Chondrocyte (in vitro differentiated cells): ENCODE measurements at regions not wholly inside any gene's neighbourhood (a gene's known extent, or its start where the extent isn't known, plus 50 kb on each side); places are given as distances from the start of the nearest gene placed in this dataset.
A peak's percentile ranks its signal among the peaks of the same experiment; 100 is the strongest.

Experiments
- DNase-seq: peaks from one replicate; pipeline ENCODE4 v3.0.0; 2021; ENCODE audit warnings: mixed read lengths, low spot score
- H3K27ac Mint-ChIP-seq: one replicate; pipeline ENCODE4 v1.8.0; 2021; ENCODE audit warnings: mild to moderate bottlenecking, moderate library complexity, mixed read lengths; ENCODE audit not compliant: unreplicated experiment
- H3K27me3 Mint-ChIP-seq: 2 replicates; pipeline ENCODE4 v1.8.0; 2021; ENCODE audit warnings: low read depth, mixed read lengths
- H3K36me3 Mint-ChIP-seq: 2 replicates; pipeline ENCODE4 v1.8.0; 2021; ENCODE audit warnings: low read depth, mixed read lengths
- H3K4me1 Mint-ChIP-seq: 2 replicates; pipeline ENCODE4 v1.8.0; 2021; ENCODE audit warnings: low read depth, mild to moderate bottlenecking, mixed read lengths
- H3K4me3 Mint-ChIP-seq: one replicate; pipeline ENCODE4 v1.8.0; 2021; ENCODE audit warnings: mild to moderate bottlenecking, moderate library complexity, mixed read lengths; ENCODE audit not compliant: unreplicated experiment
- H3K9me3 Mint-ChIP-seq: 2 replicates; pipeline ENCODE4 v1.8.0; 2021; ENCODE audit warnings: low read depth, mixed read lengths
- CTCF ChIP-seq: fragments of 200-600 bp; sonication (generic); IDR thresholded peaks from 2 replicates; pipeline ENCODE4 v1.5.0; 2021; ENCODE audit warnings: antibody characterized with exemption, mild to moderate bottlenecking, moderate library complexity

DNA sequence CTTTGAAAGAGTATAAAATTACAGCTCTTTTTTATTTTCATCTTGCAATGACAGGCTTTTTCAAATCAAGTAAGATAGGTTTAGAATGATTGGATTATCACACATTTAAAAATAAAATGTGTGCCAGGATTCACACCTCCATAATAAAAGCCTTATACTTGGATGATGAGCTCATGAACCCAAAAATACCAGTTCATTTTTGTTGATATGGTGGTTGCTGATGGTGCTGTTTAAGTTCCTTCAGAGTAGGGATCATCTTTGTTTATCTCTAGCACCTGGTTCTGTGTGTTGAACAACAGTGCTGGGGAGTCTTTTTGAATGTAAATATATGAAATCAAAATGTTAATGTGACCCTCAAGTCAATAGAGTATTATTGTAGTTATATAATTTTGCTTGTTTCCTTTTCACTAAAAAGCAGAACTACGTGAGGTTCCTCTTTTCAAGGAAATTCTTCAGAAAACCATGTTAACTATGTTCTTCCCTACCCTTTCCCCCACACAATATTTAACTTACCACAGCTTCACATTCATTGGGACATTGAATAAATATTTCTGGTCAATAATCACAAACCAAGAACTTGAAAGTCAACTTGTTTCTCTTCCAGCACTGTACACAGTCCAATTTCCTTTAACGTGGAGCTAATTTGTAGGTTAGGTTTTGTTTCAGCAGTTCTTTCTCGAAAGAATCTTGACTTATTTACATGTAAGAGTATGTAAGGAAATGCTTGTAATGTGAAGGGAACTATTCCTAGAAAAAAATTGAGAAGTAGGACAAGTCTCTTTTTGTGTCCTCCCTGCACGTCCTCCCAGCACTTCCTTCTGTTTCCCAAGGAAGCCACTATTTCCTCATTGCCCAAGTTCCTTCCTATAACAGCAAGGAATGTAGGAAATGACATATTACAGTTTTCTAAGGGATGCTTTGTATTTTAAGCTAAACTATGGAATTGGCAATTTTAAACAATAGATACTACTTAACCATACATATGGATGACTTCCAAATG is 945.9 kb upstream of the CITED2 start:
- Mint-ChIP-seq H3K27ac (no peak overlapping the region), H3K27me3 (no peaks in the 10 kb centered on the region), H3K36me3 (no peaks in the 10 kb centered on the region), H3K9me3 (no peaks in the 10 kb centered on the region), H3K4me3 (no peak overlapping the region), H3K4me1 (peaks cover 40% of the 10 kb centered on the region)
- no peak for TF ChIP-seq CTCF
- DNase-seq: no peak

DNA sequence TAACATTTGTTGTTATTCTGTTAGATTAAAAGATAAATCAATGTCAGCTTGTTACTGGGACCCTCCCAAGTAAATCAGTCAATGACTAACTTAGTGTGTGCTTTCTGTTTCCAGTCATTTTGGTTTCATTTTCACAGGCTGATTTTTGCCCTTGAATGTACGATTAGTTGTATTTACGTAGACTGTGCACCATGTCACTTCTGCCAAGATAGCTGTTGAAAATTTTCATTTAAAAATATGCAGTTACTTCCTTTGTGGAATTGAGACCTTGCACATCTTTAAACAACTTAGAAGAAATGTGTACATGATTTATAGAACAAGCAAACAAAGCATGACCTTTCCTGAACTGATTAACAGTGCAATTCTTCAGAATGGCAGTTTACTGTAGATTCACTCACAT is 944.8 kb upstream of the CITED2 start:
- Mint-ChIP-seq H3K27me3 (no peaks in the 10 kb centered on the region), H3K9me3 (no peaks in the 10 kb centered on the region), H3K27ac (peak overlapping the region; percentile 18), H3K4me1 (peaks cover 40% of the 10 kb centered on the region), H3K4me3 (peak overlapping the region; percentile 15), H3K36me3 (no peaks in the 10 kb centered on the region)
- DNase-seq: no peak
- TF ChIP-seq CTCF: no peak

DNA sequence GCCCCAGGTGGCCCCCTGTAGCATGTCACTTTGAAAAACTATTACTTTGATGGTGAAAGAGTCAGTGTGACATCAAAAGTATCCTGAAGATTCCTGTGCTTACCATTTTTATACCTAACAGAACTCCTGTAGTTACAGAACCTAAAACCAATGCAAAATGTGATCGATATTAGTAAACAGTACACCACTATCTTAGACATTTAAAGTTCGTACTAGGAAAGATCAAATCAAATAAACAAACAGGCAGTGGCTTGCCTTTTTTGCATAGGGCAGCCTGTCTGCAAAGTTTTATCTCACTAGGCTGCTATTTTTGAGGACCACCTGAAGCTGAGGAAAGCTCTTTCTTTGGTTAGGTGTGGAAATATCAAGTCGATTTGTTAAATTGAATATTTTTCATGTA is 944.0 kb upstream of the CITED2 start:
- Mint-ChIP-seq H3K36me3 (no peaks in the 10 kb centered on the region), H3K9me3 (peaks cover 3% of the 10 kb centered on the region), H3K4me3 (no peak overlapping the region), H3K4me1 (peaks cover 40% of the 10 kb centered on the region), H3K27ac (no peak overlapping the region), H3K27me3 (no peaks in the 10 kb centered on the region)
- DNase-seq: no peak
- TF ChIP-seq CTCF: no peak

- Mint-ChIP-seq H3K27me3 (no peaks in the 10 kb centered on the region), H3K9me3 (peaks cover 4% of the 10 kb centered on the region), H3K4me1 (peaks cover 40% of the 10 kb centered on the region), H3K4me3 (no peak overlapping the region), H3K27ac (no peak overlapping the region), H3K36me3 (no peaks in the 10 kb centered on the region)
- no peak for DNase-seq
- TF ChIP-seq CTCF: no peak
Observed at GRCh38 chr6:140317950-140318349, 943.5 kb upstream of the CITED2 start.

- H3K27ac Mint-ChIP-seq: no peak overlapping the region
- no peaks in the 10 kb centered on the region for H3K27me3 Mint-ChIP-seq
- no peak for TF ChIP-seq CTCF
- DNase-seq: no peak
- H3K4me3 Mint-ChIP-seq: no peak overlapping the region
- H3K36me3 Mint-ChIP-seq: no peaks in the 10 kb centered on the region
- H3K4me1 Mint-ChIP-seq: peaks cover 37% of the 10 kb centered on the region
- H3K9me3 Mint-ChIP-seq: peaks cover 9% of the 10 kb centered on the region
Observed at GRCh38 chr6:140316966-140317365, 942.5 kb upstream of the CITED2 start.
